Tibial nerve (tissue), 4 donors: ENCODE measurements at regions not wholly inside any gene's neighbourhood (a gene's known extent, or its start where the extent isn't known, plus 50 kb on each side); places are given as distances from the start of the nearest gene placed in this dataset.

Source experiments
- DNase-seq, 2 donors: peaks; one replicate each; pipeline ENCODE4 v3.0.0-alpha.2; 2019; ENCODE audit warnings: low spot score in 2 of 2
- H3K27ac ChIP-seq, 4 donors: fragments of 200-600 bp; sonication (generic) in 3 of 4; one replicate each; pipeline ENCODE4 v1.5.1; 2017 to 2019; ENCODE audit warnings: mild to moderate bottlenecking in 1 of 4
- H3K27me3 ChIP-seq, 2 donors: fragments of 200-600 bp; sonication (generic) in 1 of 2; one replicate each; pipeline versions ENCODE4 v1.5.1 to v1.6.0; 2017 to 2019
- H3K36me3 ChIP-seq, 3 donors: fragments of 200-600 bp; sonication (generic); one replicate each; pipeline ENCODE4 v1.5.1; 2018 to 2019
- H3K4me1 ChIP-seq, 4 donors: fragments of 200-600 bp; sonication (generic) in 3 of 4; one replicate each; pipeline ENCODE4 v1.5.1; 2017 to 2019
- H3K4me3 ChIP-seq, 4 donors: fragments of 200-600 bp; sonication (generic) in 3 of 4; one replicate each; pipeline ENCODE4 v1.5.1; 2017 to 2019; ENCODE audit warnings: mild to moderate bottlenecking in 1 of 4, moderate library complexity in 1 of 4
- H3K9me3 ChIP-seq, 4 donors: fragments of 200-600 bp; sonication (generic) in 3 of 4; one replicate each; pipeline ENCODE4 v1.5.1; 2017 to 2019
- EP300 ChIP-seq, 2 donors: sonication (generic); formaldehyde crosslinking; IDR thresholded peaks; one replicate each; pipeline ENCODE4 v1.6.1; 2017; ENCODE audit warnings: antibody characterized with exemption in 2 of 2, mild to moderate bottlenecking in 1 of 2
- POLR2A ChIP-seq, 2 donors: fragments of 450-650 bp; IDR thresholded peaks; one replicate each; pipeline ENCODE4 v1.6.1; 2017; ENCODE audit warnings: antibody characterized with exemption in 2 of 2, mild to moderate bottlenecking in 2 of 2, moderate library complexity in 2 of 2
- WGBS, 2 donors: methylation state at CpG; one replicate each; pipeline ENCODE4 v1.1.5; 2018; 5-methylcytosine and 5-hydroxymethylcytosine counted together
- TF ChIP-seq, protein P1 (sequence below), 5 experiments: fragments of 200-600 bp in 3 of 5; fragments of 450-650 bp in 2 of 5; sonication (generic) in 3 of 5; IDR thresholded peaks; one replicate each; pipeline ENCODE4 v1.5.1; 2016 to 2019; ENCODE audit warnings: antibody characterized with exemption in 5 of 5, mild to moderate bottlenecking in 3 of 5, moderate library complexity in 2 of 5

DNA sequence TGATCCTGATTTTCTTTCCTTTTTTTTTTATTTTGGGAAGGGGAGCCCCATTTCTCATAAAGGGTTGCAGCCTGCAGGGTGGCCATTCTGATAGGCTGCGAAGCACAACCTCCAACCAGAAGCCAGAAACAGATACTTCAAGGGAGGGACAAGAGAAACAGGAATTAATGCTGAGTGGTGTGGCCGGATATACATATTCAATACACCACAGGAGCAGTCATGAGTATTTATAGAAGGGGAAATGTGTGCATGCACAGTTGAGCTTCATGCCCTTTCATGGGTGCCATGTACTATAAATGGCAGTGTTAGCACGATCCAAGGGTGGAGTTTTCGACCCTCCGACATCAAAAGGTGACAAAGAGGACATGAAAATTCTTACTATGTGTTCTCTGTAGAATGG, 320.8 kb downstream of the CBLN1 start:
- H3K4me1 ChIP-seq = no peaks in the 10 kb centered on the region
- TF ChIP-seq, protein P1, sequence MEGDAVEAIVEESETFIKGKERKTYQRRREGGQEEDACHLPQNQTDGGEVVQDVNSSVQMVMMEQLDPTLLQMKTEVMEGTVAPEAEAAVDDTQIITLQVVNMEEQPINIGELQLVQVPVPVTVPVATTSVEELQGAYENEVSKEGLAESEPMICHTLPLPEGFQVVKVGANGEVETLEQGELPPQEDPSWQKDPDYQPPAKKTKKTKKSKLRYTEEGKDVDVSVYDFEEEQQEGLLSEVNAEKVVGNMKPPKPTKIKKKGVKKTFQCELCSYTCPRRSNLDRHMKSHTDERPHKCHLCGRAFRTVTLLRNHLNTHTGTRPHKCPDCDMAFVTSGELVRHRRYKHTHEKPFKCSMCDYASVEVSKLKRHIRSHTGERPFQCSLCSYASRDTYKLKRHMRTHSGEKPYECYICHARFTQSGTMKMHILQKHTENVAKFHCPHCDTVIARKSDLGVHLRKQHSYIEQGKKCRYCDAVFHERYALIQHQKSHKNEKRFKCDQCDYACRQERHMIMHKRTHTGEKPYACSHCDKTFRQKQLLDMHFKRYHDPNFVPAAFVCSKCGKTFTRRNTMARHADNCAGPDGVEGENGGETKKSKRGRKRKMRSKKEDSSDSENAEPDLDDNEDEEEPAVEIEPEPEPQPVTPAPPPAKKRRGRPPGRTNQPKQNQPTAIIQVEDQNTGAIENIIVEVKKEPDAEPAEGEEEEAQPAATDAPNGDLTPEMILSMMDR (IDR thresholded peaks at IDR 0.05) = no peak
- TF ChIP-seq EP300 (IDR thresholded peaks at IDR 0.05) (no peak), POLR2A (IDR thresholded peaks at IDR 0.05) (no peak)
- no peak overlapping the region for H3K4me3 ChIP-seq
- no peaks in the 10 kb centered on the region for H3K36me3 ChIP-seq
- no peak for DNase-seq
- H3K27ac ChIP-seq = no peak overlapping the region
- no peaks in the 10 kb centered on the region for H3K9me3 ChIP-seq
- 86 to 89% methylated on average over 5 of the region's 5 CpGs for WGBS, 2 donors
- H3K27me3 ChIP-seq = no peaks in the 10 kb centered on the region

DNA sequence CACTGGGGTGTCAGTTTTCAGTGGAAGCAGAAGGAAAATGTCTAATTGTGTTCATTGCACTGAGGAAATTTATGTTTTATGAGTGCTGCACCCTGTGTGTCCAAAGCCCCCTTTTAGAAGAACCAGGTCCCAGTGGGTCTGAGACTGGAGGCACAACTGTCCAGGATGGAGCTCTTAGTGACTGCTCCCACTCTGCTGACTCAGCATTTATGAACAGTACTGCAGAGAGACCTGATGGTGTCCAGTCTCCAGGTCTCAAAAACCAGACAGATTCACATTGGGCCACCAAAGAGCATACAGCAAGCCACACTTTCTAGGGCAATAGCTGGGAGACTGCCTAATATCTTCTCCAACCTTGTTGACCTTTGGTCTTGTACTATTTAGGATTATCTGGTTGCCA, 321.9 kb downstream of the CBLN1 start:
- no peak overlapping the region for H3K4me3 ChIP-seq
- DNase-seq = no peak
- no peaks in the 10 kb centered on the region for H3K36me3 ChIP-seq
- H3K27me3 ChIP-seq = no peaks in the 10 kb centered on the region
- H3K27ac ChIP-seq = no peak overlapping the region
- TF ChIP-seq EP300 (IDR thresholded peaks at IDR 0.05) = no peak
- TF ChIP-seq, protein P1 (IDR thresholded peaks at IDR 0.05) = no peak
- no peaks in the 10 kb centered on the region for H3K4me1 ChIP-seq
- no peaks in the 10 kb centered on the region for H3K9me3 ChIP-seq

DNA sequence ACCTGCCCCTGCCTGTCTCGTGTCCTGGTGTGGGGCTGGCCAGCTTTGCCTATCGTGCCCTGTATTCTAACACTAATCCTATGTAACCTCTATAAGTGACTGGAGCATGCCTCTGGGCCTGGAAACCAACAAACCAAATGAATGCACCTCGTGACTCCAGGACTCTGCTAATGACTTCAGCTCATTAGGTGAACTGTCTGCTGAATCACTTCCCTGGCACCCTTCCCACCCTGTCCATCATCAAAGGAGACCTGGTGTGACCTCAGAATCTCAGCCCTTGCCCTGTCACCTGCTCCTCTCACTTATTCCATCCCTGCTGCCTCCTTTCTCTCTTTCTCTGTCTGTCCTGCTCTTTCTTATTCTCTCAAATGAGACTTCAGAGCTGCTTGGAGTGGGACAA, 322.4 kb downstream of the CBLN1 start:
- no peak overlapping the region for H3K4me3 ChIP-seq
- H3K36me3 ChIP-seq = no peaks in the 10 kb centered on the region
- 72 to 74% methylated on average over 3 of the region's 3 CpGs for WGBS, 2 donors

DNA sequence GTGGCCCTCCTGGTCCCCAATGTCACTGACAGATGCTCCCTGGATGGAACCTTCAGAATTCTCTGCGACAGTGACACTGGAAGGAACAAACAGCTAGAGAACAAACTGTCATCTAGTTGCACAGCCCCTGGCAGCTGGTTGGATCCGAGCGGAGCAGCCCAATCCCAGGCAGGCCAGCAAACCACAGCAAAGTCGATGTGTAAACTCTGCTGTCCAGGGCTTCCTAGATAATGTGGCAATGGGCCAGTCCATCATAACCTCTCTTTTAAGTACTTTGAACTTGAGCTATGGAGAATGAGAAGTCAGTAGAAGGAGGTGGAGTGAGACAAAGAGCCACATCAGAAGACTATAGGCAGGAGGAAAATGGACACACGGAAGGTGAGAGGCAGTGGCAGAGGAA, 323.0 kb downstream of the CBLN1 start:
- H3K4me3 ChIP-seq = no peak overlapping the region
- WGBS, 2 donors = 75 to 77% methylated on average over 5 of the region's 5 CpGs
- H3K36me3 ChIP-seq = no peaks in the 10 kb centered on the region
- no peaks in the 10 kb centered on the region for H3K27me3 ChIP-seq
- H3K9me3 ChIP-seq = no peaks in the 10 kb centered on the region
- DNase-seq = no peak
- no peaks in the 10 kb centered on the region for H3K4me1 ChIP-seq
- no peak overlapping the region for H3K27ac ChIP-seq
- TF ChIP-seq EP300 (IDR thresholded peaks at IDR 0.05) (no peak), POLR2A (IDR thresholded peaks at IDR 0.05) (no peak)
- TF ChIP-seq, protein P1 (IDR thresholded peaks at IDR 0.05) = no peak

More for the DNA sequence above, 322.4 kb downstream of the CBLN1 start:
- Histone ChIP-seq H3K27me3 (no peaks in the 10 kb centered on the region), H3K4me1 (no peaks in the 10 kb centered on the region), H3K9me3 (no peaks in the 10 kb centered on the region), H3K27ac (no peak overlapping the region)
- TF ChIP-seq EP300 (IDR thresholded peaks at IDR 0.05) (no peak), POLR2A (IDR thresholded peaks at IDR 0.05) (no peak)
- TF ChIP-seq, protein P1 (IDR thresholded peaks at IDR 0.05) = no peak
- no peak for DNase-seq

DNA sequence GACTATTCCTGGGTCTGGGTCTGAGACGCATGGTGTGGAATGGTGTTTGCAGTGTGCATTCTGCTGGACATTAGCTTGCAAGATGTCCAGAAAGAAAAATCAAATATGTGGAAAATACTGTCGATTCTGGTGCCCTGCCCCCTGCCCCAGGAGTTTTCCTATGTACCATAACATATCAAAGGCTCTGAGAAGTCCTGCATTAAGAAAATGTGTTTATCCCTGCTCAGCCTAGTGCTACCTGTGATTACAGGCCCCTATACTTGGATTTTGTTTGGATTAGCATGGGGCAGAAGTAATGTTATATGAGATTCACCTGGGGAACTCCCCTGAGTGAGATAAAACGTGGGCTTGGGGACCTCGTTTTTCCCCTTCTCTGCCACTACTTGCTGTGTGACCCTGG, 325.0 kb downstream of the CBLN1 start:
- H3K27ac ChIP-seq = no peak overlapping the region
- H3K4me1 ChIP-seq = no peaks in the 10 kb centered on the region
- TF ChIP-seq, protein P1 (IDR thresholded peaks at IDR 0.05) = no peak
- no peak for TF ChIP-seq POLR2A (IDR thresholded peaks at IDR 0.05)
- TF ChIP-seq EP300 (IDR thresholded peaks at IDR 0.05) = no peak
- no peak overlapping the region for H3K4me3 ChIP-seq
- no peak for DNase-seq
- no peaks in the 10 kb centered on the region for H3K9me3 ChIP-seq
- H3K36me3 ChIP-seq = no peaks in the 10 kb centered on the region
- H3K27me3 ChIP-seq = no peaks in the 10 kb centered on the region
- 70 to 87% methylated on average over 4 of the region's 4 CpGs for WGBS, 2 donors
